Keratinocyte (primary cell): ENCODE measurements at regions not wholly inside any gene's neighbourhood (a gene's known extent, or its start where the extent isn't known, plus 50 kb on each side); places are given as distances from the start of the nearest gene placed in this dataset.

ENCODE experiments used
- DNase-seq: peaks from one replicate; pipeline ENCODE4 v3.0.0-alpha.2; 2011; ENCODE audit warnings: low read depth, missing footprints, low spot score
- FAIRE-seq: peaks from 2 replicates; lab custom pipeline; 2011; peaks lifted over from hg19 to GRCh38; lab: Jason Lieb, UNC
- H2AFZ ChIP-seq: 2 replicates; pipeline ENCODE4 v1.6.0; 2012; ENCODE audit warnings: low read length, control low read depth, inconsistent platforms; ENCODE audit not compliant: control insufficient read depth
- H3K27ac ChIP-seq: 2 replicates; pipeline ENCODE4 v1.5.1; 2011; ENCODE audit warnings: low read length; ENCODE audit not compliant: control insufficient read depth, insufficient read depth
- H3K27me3 ChIP-seq: 3 replicates; pipeline ENCODE4 v1.6.0; 2011; ENCODE audit warnings: low read length; ENCODE audit not compliant: control insufficient read depth, insufficient read depth; ENCODE audit errors: extremely low read depth
- H3K36me3 ChIP-seq, 2 experiments: 2 replicates in 1 of 2; 3 replicates in 1 of 2; pipeline ENCODE4 v1.5.1; 2011; ENCODE audit warnings: low read length in 2 of 2, mild to moderate bottlenecking in 1 of 2; ENCODE audit not compliant: control insufficient read depth in 2 of 2, insufficient read depth in 2 of 2; ENCODE audit errors: extremely low read depth in 1 of 2
- H3K4me1 ChIP-seq: 3 replicates; pipeline ENCODE4 v1.5.1; 2011; ENCODE audit warnings: low read length; ENCODE audit not compliant: control insufficient read depth, insufficient read depth; ENCODE audit errors: extremely low read depth
- H3K4me2 ChIP-seq: 3 replicates; pipeline ENCODE4 v1.6.0; 2011; ENCODE audit warnings: low read depth, low read length; ENCODE audit not compliant: control insufficient read depth, insufficient read depth; ENCODE audit errors: extremely low read depth
- H3K4me3 ChIP-seq, 3 experiments: fragments of 200-600 bp in 1 of 3; sonication (generic) in 1 of 3; 2 replicates in 2 of 3; 3 replicates in 1 of 3; pipeline ENCODE4 v1.5.1; 2011 to 2016; ENCODE audit warnings: low read length in 3 of 3, mild to moderate bottlenecking in 3 of 3, control low read depth in 2 of 3, inconsistent platforms in 1 of 3, low read depth in 1 of 3, mixed read lengths in 1 of 3, mixed run types in 1 of 3, moderate library complexity in 1 of 3; ENCODE audit not compliant: control insufficient read depth in 2 of 3, insufficient read depth in 2 of 3; ENCODE audit errors: extremely low read depth in 1 of 3
- H3K79me2 ChIP-seq: 2 replicates; pipeline ENCODE4 v1.6.0; 2012; ENCODE audit warnings: low read length; ENCODE audit not compliant: control insufficient read depth, insufficient read depth
- H3K9ac ChIP-seq: 3 replicates; pipeline ENCODE4 v1.6.0; 2011; ENCODE audit warnings: low read length; ENCODE audit not compliant: control insufficient read depth, insufficient read depth; ENCODE audit errors: extremely low read depth
- H3K9me1 ChIP-seq: 3 replicates; pipeline ENCODE4 v1.6.0; 2011; ENCODE audit warnings: low read length; ENCODE audit not compliant: control insufficient read depth, insufficient read depth; ENCODE audit errors: extremely low read depth
- H3K9me3 ChIP-seq: 2 replicates; pipeline ENCODE4 v1.5.1; 2012; ENCODE audit warnings: low read depth, low read length; ENCODE audit not compliant: control insufficient read depth
- H4K20me1 ChIP-seq: 3 replicates; pipeline ENCODE4 v1.6.0; 2011; ENCODE audit warnings: low read length; ENCODE audit not compliant: control insufficient read depth, insufficient read depth; ENCODE audit errors: extremely low read depth
- EZH2 ChIP-seq: IDR thresholded peaks from one replicate; pipeline ENCODE4 v1.6.1; 2012; ENCODE audit warnings: inconsistent platforms, mild to moderate bottlenecking, low read length, moderate library complexity
- dilution Hi-C: fragments of 300-500 bp; cut with MboI; formaldehyde crosslinking; loops from one replicate; pipeline ENCODE4 v1.7.0; 2020; ENCODE audit warnings: low sequenced_read_pairs; ENCODE audit not compliant: extremely low pct_ligation_motif_present
- TF ChIP-seq, protein P1 (sequence below), 3 experiments: IDR thresholded peaks in 1 of 3; conservative IDR thresholded peaks in 1 of 3; optimal IDR thresholded peaks in 1 of 3; 2 replicates in 2 of 3; 3 replicates in 1 of 3; pipeline versions ENCODE3 to v1.5.1; 2011; ENCODE audit warnings: low read length in 3 of 3, mild to moderate bottlenecking in 3 of 3, moderate library complexity in 2 of 3, control low read depth in 1 of 3, inconsistent platforms in 1 of 3; ENCODE audit not compliant: insufficient read depth in 2 of 3; ENCODE audit errors: extremely low read depth in 1 of 3

GRCh38 chr21:16037421-16037955, 307.7 kb downstream of the USP25 start:
- TF ChIP-seq, protein P1, sequence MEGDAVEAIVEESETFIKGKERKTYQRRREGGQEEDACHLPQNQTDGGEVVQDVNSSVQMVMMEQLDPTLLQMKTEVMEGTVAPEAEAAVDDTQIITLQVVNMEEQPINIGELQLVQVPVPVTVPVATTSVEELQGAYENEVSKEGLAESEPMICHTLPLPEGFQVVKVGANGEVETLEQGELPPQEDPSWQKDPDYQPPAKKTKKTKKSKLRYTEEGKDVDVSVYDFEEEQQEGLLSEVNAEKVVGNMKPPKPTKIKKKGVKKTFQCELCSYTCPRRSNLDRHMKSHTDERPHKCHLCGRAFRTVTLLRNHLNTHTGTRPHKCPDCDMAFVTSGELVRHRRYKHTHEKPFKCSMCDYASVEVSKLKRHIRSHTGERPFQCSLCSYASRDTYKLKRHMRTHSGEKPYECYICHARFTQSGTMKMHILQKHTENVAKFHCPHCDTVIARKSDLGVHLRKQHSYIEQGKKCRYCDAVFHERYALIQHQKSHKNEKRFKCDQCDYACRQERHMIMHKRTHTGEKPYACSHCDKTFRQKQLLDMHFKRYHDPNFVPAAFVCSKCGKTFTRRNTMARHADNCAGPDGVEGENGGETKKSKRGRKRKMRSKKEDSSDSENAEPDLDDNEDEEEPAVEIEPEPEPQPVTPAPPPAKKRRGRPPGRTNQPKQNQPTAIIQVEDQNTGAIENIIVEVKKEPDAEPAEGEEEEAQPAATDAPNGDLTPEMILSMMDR (optimal IDR thresholded peaks at IDR 0.05 in 1 of 3, IDR thresholded peaks at IDR 0.05 in 1 of 3, conservative IDR thresholded peaks at IDR 0.05 in 1 of 3; ENCODE audit: extremely low read depth in 1 of 3, insufficient read depth in 2 of 3, low read length in 3 of 3) = no peak
- TF ChIP-seq EZH2 = no peak
- no peak overlapping the region for H3K4me2 ChIP-seq
- H3K9ac ChIP-seq = no peak overlapping the region
- H3K27me3 ChIP-seq = no peaks in the 10 kb centered on the region
- FAIRE-seq (peak; percentile 39), DNase-seq (no peak)
- H3K9me1 ChIP-seq = no peaks in the 10 kb centered on the region
- H3K36me3 ChIP-seq = no peaks in the 10 kb centered on the region
- H3K4me1 ChIP-seq = no peaks in the 10 kb centered on the region
- H4K20me1 ChIP-seq = no peaks in the 10 kb centered on the region
- no peaks in the 10 kb centered on the region for H3K79me2 ChIP-seq
- no peaks in the 10 kb centered on the region for H3K9me3 ChIP-seq
- no peak overlapping the region for H3K27ac ChIP-seq
- dilution Hi-C loops = no loop called here
- no peak overlapping the region for H2AFZ ChIP-seq
- no peak overlapping the region for H3K4me3 ChIP-seq

- Histone ChIP-seq H3K4me2 (no peak overlapping the region), H3K36me3 (no peaks in the 10 kb centered on the region), H3K9me3 (no peaks in the 10 kb centered on the region), H3K79me2 (no peaks in the 10 kb centered on the region), H3K4me3 (no peak overlapping the region), H3K4me1 (no peaks in the 10 kb centered on the region), H3K27ac (no peak overlapping the region), H3K27me3 (no peaks in the 10 kb centered on the region), H2AFZ (no peak overlapping the region), H3K9ac (no peak overlapping the region), H4K20me1 (no peaks in the 10 kb centered on the region), H3K9me1 (no peaks in the 10 kb centered on the region)
- TF ChIP-seq EZH2 = no peak
- TF ChIP-seq, protein P1 (optimal IDR thresholded peaks at IDR 0.05 in 1 of 3, IDR thresholded peaks at IDR 0.05 in 1 of 3, conservative IDR thresholded peaks at IDR 0.05 in 1 of 3; ENCODE audit: extremely low read depth in 1 of 3, insufficient read depth in 2 of 3, low read length in 3 of 3) = no peak
- DNase-seq (no peak), FAIRE-seq (no peak)
- dilution Hi-C loops = no loop called here
These were observed 310.8 kb downstream of the USP25 start for GRCh38 chr21:16040601-16041000.
